LHCN-M2 (cell line): ENCODE measurements at regions not wholly inside any gene's neighbourhood (a gene's known extent, or its start where the extent isn't known, plus 50 kb on each side); places are given as distances from the start of the nearest gene placed in this dataset.

Experiments
- DNase-seq: peaks from one replicate; pipeline ENCODE4 v3.0.0-alpha.2; 2012; ENCODE audit warnings: low read depth

- peak; percentile 42 for DNase-seq
These were observed 80.9 kb upstream of the TLR3 start for GRCh38 chr4:185987961-185988627.

DNA sequence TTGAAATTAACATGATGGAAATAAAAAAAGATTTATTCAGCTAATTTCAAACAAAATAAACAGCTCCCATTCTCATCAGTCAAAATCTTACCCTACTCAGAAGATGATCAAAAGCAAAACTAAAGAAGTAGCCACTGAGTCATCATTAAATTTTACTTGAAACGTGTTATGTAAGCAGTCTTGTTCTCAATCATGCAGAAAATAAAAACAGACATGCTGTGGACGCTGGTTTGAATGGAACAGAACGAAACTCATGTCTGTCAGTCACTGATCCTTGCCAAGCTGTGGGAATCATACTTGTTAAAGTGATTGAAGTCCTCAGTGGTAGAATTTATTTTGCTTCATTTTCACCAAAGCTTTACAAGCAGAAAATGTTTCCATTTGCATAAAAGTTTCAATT is 77.2 kb upstream of the TLR3 start:
- DNase-seq = no peak

- no peak for DNase-seq
These were observed 76.4 kb upstream of the TLR3 start for GRCh38 chr4:185992585-185992984.

GRCh38 chr4:185993328-185993973 is 75.5 kb upstream of the TLR3 start:
- DNase-seq = no peak

DNA sequence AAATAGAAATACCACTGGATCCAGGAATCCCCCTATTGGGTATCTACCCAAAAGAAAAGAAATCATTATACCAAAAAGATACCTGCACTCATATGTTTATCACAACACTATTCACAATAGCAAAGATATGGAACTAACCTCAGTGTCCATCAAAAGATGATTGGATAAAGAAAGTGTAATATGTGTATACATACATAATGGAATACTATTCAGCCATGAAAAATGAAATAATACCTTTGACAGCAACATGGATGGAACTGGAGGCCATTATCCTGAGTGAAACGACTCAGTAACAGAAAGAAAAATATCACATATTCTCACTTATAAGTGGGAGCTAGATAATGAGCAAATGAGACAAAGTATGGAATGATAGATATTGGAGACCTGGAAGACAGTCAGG is 74.2 kb upstream of the TLR3 start:
- DNase-seq = no peak

- no peak for DNase-seq
These were observed 73.3 kb upstream of the TLR3 start for GRCh38 chr4:185995665-185996064.

DNA sequence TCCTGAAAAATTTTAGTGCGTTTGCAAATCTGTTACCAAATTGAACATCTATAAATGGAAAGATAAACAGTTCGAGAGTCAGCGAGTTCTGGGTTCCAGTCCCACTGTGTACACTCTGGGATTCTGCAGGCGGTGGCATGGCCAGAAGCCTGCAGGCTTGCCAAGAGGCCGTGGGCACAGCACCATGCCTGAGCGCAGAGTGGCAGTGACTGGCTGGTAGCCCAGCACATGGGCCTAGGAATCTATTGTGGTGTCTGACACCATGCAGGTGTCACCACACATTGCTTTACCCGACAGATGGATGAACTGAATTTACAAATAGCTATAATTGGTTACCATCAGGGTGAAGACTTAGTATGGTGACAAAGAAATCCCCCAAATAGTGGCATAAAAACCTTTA is 71.7 kb upstream of the TLR3 start:
- DNase-seq = no peak

DNA sequence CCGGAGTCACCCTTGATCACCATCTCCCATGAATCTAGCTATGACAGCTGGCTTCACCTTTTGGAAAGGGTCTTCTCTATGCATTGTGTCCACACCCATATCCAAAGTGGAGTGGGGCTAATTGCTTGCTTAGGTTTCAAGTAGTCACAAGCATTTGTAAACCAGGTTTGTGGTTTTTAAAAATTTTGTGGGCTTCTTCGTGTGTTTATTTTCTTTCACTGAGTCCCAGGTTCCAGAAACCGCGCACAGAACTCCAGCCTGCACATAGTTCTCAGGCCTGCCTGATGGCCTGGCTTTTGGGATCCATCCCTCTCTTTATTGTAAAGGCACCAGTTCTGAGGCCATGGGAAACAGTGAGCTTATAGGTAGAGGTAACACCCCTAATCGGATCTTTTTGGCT is 70.2 kb upstream of the TLR3 start:
- DNase-seq = no peak

DNA sequence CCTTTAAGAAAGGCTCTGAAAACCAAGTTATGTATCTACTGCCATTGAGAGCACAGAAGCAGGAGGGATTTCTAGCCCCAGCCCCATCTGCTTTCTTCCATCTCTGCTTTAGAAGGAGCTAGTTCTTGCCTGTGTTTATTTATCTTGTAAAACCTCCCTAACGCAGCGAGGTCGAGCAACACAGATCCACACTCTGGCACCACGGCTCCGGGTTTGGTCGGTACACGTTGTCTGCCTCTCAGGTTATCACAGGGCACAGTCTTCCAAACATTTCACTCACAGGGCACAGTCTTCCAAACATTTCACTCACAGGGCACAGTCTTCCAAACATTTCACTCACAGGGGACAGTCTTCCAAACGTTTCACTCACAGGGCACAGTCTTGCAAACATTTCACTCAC is 69.7 kb upstream of the TLR3 start:
- no peak for DNase-seq

DNA sequence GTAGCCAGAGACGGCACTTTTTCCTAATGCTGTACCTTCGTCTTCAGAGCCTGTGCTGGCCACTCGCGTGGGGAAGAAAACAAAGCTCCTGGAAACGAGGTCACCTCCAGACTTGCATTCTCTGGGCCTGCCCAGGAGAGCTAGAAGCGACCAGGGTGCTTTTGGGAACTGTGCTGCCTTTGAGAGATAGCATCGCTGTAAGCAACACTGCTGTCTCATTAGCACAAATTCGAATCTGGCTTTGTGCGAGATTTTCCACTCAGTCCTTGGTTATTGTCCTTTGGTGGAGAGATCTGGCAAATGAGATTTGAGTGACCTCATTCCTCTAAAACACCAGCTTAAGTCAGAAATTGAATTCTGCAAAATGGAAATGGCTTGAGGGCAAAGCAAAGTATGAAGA is 66.1 kb upstream of the TLR3 start:
- no peak for DNase-seq

GRCh38 chr4:186003746-186004145 is 65.2 kb upstream of the TLR3 start:
- DNase-seq = no peak

GRCh38 chr4:186008057-186008456 is 60.9 kb upstream of the TLR3 start:
- no peak for DNase-seq

DNA sequence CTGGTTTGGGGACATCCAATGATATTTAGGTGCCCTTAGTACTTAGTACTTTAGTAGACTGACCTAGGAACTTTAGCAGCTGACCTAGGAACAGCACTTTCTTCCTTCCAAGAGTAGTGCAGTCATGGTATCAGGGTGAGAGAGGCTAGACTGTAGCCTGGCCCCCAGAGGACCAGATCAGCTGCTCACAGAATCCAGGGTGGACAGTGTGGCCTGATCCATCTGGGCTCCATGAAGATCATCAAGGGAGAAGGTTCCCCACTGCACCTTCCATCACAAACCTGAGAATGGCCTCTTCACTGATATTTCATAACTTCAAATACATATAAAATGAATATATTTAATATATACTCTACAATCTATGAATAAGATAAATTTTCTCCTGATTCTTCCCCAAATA is 59.0 kb upstream of the TLR3 start:
- no peak for DNase-seq

DNA sequence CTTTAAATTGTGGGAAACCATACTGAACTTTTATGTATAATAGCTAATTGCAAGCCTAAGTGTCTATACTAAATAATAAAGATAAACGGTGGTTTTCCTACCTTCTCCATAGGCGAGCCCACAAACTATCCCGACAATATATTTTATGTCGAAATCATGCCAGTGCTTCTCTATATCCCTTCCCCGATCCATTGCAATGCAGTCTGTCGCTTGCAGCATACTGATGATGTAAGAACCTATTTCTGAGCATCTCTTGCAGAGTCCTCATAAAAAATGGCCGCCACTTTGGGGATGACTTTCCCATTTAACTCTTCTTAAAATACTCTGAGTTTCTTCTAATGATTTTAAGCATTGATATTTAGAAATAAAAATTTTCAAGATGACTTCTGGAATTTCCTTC is 58.1 kb upstream of the TLR3 start:
- DNase-seq = no peak

DNA sequence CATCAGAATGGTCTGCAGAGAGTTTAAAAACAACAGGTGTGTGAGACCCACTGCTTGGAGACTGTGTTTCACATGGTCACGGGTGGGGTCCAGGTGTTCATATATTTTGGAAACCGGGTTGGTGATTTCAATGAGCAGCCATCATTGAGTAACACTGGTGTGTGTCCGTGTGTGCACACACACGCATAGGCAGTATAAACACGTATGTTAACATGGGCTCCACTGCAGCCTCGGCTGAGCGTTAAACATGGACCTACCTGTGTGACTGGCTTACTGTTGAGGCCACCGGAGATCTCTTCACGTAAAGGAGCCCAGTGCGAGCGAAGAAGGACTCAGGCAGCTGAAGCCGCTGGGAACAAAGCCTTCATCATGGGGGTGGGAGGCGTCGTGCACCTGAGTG is 56.9 kb upstream of the TLR3 start:
- no peak for DNase-seq

DNA sequence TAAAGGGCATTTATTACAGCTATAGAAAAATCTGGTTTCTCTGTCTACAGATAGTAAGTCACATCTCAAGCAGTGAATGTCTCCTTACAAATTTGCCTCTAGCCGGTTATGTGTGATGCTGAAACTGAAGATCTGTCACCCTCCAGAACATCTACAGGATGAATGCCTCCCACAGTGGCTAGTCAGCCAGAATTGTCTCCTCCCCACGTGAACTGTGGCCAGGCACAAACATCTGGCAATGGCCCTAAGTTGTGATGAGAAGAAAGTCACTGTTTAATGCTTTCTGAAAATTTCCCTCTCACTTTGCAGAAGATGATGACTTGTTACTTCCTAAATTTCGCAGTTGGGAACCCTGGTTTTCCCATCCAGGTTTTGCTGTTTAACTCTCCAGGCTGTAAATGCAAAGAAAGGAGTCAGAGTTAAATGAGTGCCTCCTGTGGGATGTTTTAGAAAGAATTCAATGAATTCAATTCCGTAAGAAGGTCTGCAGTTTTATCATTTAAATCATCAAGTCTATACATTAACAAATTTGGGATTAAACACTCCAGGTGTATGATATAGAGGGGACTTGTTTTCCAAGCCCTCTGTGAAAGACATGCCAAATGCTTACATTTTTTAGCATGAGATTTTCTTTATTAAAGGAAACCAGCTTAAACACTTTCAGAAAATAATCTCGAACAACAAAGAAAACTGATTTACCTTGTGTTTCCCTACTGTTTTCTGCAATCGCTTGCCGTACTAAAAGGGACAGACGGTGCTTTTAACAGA is 55.4 kb upstream of the TLR3 start:
- no peak for DNase-seq

DNA sequence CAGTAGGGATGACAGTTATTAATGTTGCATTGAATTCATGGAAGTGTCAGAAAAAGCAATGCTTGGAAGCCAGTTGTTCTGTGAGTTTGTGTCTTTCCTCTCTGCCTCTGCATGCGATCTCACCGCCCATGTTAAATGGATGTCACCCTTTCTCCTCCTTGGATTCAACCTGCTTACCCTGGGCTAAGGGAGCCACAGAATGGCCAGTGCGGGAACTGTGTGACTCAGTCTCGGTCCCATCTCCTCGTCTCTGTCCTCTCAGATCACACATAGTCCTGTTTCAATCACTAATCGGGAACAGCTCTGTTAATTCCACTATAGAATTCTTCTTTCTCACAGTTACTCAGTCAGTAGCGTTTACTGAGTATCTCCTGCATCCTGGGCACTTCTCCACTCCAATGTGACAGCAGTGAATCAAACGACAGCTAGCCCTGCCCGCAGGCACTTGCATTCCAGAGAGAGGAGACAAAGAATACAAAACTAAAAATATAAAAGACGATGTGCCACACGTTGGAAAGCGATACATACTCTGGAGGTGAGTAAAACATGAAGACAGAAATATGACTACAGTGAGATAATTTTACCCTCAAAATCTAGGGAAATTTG is 53.6 kb upstream of the TLR3 start:
- DNase-seq = peak; percentile 6

DNA sequence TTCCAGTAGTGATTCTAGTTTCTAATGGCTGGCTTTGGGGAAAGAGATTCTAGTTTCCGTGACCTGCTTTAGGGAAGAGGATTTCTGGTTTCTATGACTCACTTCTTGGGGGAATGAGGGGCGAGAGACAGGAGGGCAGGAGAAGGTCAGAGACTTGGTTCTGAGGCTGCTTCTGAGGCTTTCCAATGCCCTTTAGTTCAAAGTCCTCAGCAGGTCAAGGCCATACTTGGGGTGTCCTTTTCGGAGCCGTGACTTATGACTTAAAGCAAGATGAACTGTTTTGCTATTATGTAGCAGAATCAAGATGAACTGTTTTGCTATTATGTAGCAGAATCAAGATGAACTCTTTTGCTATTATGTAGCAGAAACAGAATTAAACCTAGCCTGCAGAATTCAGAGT is 52.2 kb upstream of the TLR3 start:
- no peak for DNase-seq

GRCh38 chr4:186017801-186018200 is 51.2 kb upstream of the TLR3 start:
- DNase-seq = no peak

- no peak for DNase-seq
These were observed 50.7 kb upstream of the TLR3 start for GRCh38 chr4:186018261-186018660.

DNA sequence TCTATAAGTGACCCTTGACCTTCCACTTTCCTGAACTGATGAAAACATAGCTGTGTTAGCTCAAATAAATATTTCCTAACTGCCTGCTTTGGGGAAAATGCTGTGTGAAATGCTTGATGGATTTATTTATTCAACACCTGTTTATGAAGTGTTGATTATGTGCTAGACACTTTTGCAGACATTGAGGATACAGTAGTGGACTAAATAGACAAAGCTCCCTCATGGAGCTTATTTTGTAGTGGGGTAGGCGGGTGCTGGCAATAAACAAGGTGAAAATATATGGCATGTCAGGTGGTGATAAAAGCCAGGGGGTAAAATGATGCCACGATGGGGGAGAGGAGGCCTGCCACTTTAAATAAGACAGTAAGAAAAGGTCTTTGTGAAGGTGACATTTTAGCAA is 50.2 kb upstream of the TLR3 start:
- DNase-seq = no peak
